ENCODE measurements at regions not wholly inside any gene's neighbourhood (a gene's known extent, or its start where the extent isn't known, plus 50 kb on each side); places are given as distances from the start of the nearest gene placed in this dataset.

DNA sequence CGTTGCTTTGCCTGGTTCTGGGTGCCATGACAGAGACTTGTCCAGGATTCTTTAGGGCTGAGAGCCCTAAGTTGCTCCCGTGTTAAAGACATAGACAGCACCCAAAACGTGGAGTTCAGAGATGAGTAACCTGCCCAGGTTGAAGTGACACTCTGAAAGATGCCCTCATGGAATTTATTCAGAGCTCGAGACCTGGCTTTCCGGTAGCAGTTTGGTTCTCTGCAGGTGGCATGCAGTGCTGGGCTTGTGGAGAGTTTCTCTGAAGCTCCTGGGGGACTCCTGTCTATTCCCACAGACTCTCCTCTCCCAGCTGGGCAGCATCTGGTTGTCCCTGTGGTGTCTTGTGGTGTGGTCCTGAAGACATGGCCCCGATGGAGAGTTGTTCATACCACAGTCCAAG lies 241.0 kb downstream of the RHOU start:
- no peak for TF ChIP-seq FOXM1 (IDR thresholded peaks at IDR 0.05; ENCODE audit: borderline replicate concordance)
- TF ChIP-seq ELF4 (IDR thresholded peaks at IDR 0.05), result no peak
- no peak for TF ChIP-seq SP1 (IDR thresholded peaks at IDR 0.05)
- TF ChIP-seq NFRKB (IDR thresholded peaks at IDR 0.05), result no peak
- TF ChIP-seq BHLHE40 (IDR thresholded peaks at IDR 0.05; ENCODE audit: borderline replicate concordance), result no peak
- no peak for TF ChIP-seq FOXK2 (IDR thresholded peaks at IDR 0.05)
- no peak for TF ChIP-seq SUZ12 (IDR thresholded peaks at IDR 0.05)
- no peak for TF ChIP-seq L3MBTL2 (conservative IDR thresholded peaks at IDR 0.05)
- no peak for TF ChIP-seq ARNT (IDR thresholded peaks at IDR 0.05)
